HCT116 (cell line): ENCODE measurements at regions not wholly inside any gene's neighbourhood (a gene's known extent, or its start where the extent isn't known, plus 50 kb on each side); places are given as distances from the start of the nearest gene placed in this dataset.

Experiments used
- POLR2AphosphoS5 ChIP-seq: IDR thresholded peaks from 2 replicates; pipeline ENCODE4 v1.6.1; 2011; ENCODE audit warnings: mild to moderate bottlenecking, low read depth, low read length, moderate library complexity
- TF ChIP-seq, protein P1 (sequence below), 3 experiments: fragments of 200-600 bp in 1 of 3; sonication (generic) in 1 of 3; IDR thresholded peaks in 2 of 3; conservative IDR thresholded peaks in 1 of 3; 2 replicates each; pipeline ENCODE4 v1.5.1; 2012 to 2017; ENCODE audit warnings: low read depth in 2 of 3, low read length in 2 of 3, antibody characterized with exemption in 1 of 3, borderline replicate concordance in 1 of 3, control low read depth in 1 of 3, mild to moderate bottlenecking in 1 of 3, mixed read lengths in 1 of 3, mixed run types in 1 of 3, moderate library complexity in 1 of 3; ENCODE audit not compliant: insufficient read depth in 1 of 3

DNA sequence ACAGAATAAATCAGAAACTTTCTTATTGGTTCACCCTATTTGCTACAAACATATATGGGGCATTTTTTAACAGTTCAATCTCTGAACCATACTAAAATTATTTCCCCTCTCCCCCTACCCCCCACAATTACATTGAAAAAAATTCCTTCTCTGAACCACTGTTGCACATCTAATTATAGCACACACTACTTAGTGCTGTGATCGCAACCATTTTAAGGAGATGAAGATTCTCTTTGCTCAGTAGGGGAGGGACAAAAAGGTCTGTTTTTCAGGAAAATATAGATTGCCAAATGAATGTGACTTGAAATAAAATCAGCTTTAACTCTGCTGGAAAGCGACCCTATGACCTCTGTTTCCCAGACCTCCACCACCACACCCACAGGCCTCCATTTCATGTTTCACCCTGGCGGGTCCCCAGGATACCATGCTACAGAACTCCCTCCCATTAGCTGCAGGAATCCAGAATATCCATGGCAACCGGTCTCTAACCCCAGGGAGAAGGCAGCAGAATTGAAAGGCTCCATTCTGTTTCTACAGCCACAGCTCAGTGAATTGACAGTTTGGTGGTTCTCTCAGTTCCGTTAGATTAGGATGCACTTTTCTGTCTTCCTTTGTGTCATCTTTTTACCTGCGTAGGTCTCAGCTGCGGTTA is 286.3 kb downstream of the TBC1D4 start:
- TF ChIP-seq POLR2AphosphoS5 = no peak
- TF ChIP-seq, protein P1, sequence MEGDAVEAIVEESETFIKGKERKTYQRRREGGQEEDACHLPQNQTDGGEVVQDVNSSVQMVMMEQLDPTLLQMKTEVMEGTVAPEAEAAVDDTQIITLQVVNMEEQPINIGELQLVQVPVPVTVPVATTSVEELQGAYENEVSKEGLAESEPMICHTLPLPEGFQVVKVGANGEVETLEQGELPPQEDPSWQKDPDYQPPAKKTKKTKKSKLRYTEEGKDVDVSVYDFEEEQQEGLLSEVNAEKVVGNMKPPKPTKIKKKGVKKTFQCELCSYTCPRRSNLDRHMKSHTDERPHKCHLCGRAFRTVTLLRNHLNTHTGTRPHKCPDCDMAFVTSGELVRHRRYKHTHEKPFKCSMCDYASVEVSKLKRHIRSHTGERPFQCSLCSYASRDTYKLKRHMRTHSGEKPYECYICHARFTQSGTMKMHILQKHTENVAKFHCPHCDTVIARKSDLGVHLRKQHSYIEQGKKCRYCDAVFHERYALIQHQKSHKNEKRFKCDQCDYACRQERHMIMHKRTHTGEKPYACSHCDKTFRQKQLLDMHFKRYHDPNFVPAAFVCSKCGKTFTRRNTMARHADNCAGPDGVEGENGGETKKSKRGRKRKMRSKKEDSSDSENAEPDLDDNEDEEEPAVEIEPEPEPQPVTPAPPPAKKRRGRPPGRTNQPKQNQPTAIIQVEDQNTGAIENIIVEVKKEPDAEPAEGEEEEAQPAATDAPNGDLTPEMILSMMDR (IDR thresholded peaks at IDR 0.05 in 2 of 3, conservative IDR thresholded peaks at IDR 0.05 in 1 of 3; ENCODE audit: borderline replicate concordance in 1 of 3, insufficient read depth in 1 of 3, low read depth in 2 of 3, low read length in 2 of 3) = no peak
